Adipocyte (in vitro differentiated cells): ENCODE measurements at regions not wholly inside any gene's neighbourhood (a gene's known extent, or its start where the extent isn't known, plus 50 kb on each side); places are given as distances from the start of the nearest gene placed in this dataset.

Experiments used
- DNase-seq: peaks from one replicate; pipeline ENCODE4 v3.0.0-alpha.2; 2015; ENCODE audit warnings: low read depth
- H3K27me3 ChIP-seq: replicated peaks from 2 replicates; pipeline ENCODE4 v1.7.0; 2013; ENCODE audit warnings: mild to moderate bottlenecking, low read length, moderate library complexity; ENCODE audit not compliant: control insufficient read depth, insufficient read depth
- H3K36me3 ChIP-seq: 2 replicates; pipeline ENCODE4 v1.7.0; 2013; ENCODE audit warnings: low read length, mild to moderate bottlenecking, moderate library complexity; ENCODE audit not compliant: control insufficient read depth, insufficient read depth, severe bottlenecking
- H3K4me1 ChIP-seq: 2 replicates; pipeline ENCODE4 v1.7.0; 2013; ENCODE audit warnings: mild to moderate bottlenecking, low read length, moderate library complexity; ENCODE audit not compliant: control insufficient read depth, insufficient read depth
- H3K4me3 ChIP-seq: 2 replicates; pipeline ENCODE4 v1.7.0; 2013; ENCODE audit warnings: mild to moderate bottlenecking, low read length, moderate library complexity
- H3K9ac ChIP-seq: 2 replicates; pipeline ENCODE4 v1.7.0; 2013; ENCODE audit warnings: mild to moderate bottlenecking, low read length, moderate library complexity
- H3K9me3 ChIP-seq: 2 replicates; pipeline ENCODE4 v1.7.0; 2013; ENCODE audit warnings: mild to moderate bottlenecking, low read length, moderate library complexity; ENCODE audit not compliant: control insufficient read depth

DNA sequence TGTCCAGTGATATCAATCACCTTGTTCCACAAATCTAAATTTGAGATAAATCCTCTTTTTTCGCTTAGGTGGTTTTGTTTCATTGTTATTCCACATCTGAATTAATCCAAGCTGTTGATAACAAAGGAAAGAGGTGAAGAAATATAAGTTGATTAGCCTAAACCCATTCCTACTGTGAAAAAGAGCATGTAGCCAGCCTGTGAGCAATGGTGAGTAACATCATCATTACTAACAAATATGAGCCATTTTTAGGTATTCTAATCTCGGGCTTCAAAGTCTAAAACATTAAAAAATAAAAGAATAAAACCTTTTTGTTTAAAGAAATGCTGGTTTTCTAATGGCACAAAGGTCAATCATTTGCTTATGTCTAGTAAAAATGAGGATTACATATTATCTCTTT, 52.1 kb upstream of the P3H2 start:
- DNase-seq: no peak
- Histone ChIP-seq H3K9me3 (no peaks in the 10 kb centered on the region), H3K27me3 (no peaks in the 10 kb centered on the region), H3K9ac (no peak overlapping the region), H3K4me3 (no peak overlapping the region), H3K36me3 (no peaks in the 10 kb centered on the region), H3K4me1 (peaks cover 19% of the 10 kb centered on the region)
